HG02981 (cell line): ENCODE measurements at regions not wholly inside any gene's neighbourhood (a gene's known extent, or its start where the extent isn't known, plus 50 kb on each side); places are given as distances from the start of the nearest gene placed in this dataset.
"Not testable (repeated sequence)": the region's sequence is repeated elsewhere in the genome, so short reads cannot be mapped to it uniquely, and the experiment has no call there.

Source experiments
- ATAC-seq: cut with Tn5 transposase; IDR thresholded peaks from one replicate; pipeline ENCODE4 v1.9.1; 2021; ENCODE audit warnings: mild to moderate bottlenecking, moderate library complexity; ENCODE audit not compliant: unreplicated experiment

DNA sequence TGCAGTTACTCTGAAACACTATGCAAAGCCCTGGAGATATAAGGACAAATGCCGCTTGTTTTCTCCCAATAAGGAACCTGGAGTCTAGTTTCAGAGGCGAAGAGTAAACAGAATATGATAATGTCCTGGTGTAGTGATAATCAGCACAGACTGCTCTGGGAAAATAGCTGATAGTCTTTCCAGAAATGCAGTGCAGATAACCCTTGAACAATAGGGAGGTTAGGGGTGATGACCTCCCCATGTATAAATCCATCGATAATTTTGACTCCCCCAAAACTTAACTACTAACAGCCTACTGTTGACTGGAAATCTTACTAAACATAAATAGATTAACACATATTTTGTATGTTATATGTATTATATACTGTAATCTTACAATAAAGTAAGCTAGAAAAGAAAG is 1280.9 kb upstream of the TENM3 start:
- no peak for ATAC-seq

DNA sequence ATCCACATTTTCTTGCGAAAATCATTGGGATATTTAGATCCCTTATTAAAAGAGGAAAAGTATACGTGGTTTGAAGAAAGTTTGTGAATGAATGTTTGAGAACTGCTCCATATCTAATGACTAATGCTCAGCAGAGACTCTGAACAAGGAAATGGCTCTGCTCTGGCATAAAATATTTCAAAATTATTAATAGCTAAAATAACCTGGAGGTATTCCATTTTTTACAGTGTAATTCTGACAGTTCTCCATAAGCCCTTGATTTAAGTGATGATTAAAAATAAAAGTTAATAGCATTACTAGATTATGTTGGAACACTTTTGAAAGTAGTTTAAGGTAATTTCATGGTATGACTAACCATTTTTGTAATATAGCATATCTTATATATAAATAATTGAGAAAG is 1276.9 kb upstream of the TENM3 start:
- ATAC-seq: no peak

DNA sequence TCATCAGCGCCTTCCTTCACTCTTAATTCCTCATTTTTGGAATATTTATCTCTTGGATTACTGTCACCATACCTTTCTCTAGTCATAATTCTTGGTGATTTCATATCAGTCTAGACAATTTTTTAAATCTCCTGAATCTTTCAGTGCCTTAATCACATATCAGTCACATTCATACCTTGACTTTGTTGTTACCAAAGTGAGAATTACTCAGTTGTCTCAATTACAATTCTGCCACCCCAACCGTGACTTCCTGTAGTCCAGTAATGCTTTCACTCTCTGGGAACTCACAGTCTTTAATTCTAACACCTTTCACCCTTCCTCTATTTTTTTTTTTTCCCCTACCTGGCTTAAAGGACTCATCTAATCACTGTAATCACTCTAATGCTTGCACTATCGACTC is 1275.3 kb upstream of the TENM3 start:
- ATAC-seq: no peak

DNA sequence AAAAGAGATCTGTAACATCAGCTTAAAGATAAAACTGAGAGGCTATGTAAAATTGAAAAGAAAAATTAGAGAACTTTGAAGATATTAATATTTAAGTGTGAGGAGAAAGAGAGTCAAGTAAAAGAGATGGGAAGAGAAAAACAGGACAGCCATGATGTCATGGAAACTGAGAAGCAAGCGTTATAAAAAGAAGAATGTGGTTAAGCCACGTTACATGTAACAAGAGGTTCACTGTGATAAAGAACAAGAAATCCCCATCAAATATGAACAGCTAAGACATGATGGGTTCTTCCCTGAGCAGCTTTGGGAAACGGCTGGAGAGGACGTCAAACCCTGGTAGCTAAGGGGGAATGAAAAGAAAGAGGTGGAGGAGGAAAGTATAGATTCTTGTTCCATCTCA is 1269.3 kb upstream of the TENM3 start:
- ATAC-seq: no peak

DNA sequence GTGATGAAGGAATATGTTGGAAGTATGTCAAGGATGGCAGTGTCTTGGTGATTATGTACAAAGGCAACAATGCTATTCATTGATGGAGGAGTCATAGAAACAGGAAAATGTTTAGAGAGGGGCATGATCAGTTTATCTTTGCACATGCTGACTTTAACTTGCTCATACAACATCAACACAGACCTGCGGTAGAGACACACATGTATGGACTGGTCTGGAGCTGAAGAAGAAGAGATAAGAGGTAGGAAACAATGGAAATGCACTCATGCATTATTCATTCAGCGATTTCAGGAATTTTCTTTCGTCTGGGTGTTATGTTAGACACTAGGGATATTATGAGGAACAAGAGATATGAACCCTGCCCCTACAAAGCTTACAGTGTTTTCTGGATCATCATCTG is 1252.3 kb upstream of the TENM3 start:
- no peak for ATAC-seq

DNA sequence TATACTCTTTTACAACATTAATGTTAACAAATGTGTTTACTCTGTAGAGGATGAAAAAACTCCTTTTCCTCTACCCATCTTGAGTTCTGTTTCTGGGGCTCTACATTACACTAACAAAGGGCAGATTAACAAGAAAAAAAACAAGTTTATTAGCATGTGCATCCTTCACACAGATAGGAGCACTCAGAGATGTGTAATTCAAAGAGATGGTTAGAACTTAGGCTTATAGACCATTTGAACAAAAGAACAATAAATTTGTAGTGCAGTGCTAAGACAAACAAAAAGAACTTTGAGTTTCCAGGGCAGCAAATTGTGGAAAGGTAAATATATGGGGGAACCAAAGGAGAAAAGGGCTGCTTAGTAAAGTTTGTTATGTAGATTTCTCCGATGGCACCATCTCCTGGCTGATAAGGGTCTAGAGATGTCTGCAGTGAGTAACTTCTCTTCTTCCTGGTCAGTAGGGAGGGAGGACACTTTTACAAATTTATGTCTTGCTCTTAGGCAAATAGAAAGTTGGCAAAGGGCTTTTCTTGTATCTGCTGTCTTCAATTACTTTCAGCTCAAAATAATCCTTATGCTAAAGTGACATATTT is 1249.9 kb upstream of the TENM3 start:
- no peak for ATAC-seq

DNA sequence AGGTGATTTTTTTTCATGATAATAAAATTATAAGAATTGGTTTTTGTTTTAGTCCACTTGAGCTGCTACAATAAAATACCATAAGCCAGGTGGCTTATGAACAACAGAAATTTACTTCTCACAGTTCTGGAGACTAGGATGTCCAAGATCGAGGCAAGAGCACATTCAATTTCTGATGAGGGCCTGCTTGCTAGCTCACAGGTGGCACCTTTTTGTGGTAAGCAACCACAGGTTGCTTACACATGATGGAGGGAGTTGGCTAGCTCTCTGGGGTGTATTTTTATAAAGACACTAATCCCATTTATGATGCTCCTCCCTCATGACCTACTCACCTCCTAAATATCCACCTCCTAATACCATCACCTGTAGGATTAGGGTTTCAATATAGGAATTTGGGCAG is 1248.5 kb upstream of the TENM3 start:
- no peak for ATAC-seq

DNA sequence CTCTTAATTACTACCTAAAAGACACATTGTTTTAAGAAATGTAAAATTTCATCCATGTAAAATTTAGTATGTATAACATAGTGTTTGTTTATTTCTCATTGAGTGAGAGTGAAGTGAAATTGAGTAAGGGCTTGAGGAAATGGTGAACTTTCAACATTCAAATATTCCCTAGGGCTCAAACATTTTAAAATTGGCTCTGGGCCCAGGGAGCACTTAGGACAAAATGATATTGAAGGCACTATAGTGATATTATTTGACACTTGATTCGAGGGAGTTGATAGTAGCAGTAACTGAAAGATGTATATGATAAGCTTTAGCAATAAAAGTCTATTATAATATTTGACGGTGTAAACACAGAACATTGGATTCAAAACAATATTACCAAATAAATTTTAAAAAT is 1244.0 kb upstream of the TENM3 start:
- no peak for ATAC-seq

DNA sequence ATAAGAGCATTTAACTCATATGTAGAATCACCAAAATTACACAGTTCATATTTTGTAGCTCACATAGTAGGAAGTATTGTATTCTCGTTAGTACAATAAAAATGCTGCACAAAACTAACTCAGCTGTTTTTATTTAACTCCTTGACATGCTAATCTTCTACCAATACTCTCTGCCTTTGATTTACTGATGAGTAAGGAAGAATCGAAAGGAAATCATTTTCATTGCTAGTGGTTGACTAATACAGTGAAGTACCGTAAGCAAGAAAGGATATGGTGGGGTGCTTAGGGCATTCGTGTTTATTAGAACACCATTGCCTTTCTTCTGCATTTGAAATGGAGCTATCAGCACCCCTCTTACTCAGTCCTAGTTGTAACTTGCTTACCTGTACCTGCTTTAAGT is 1239.1 kb upstream of the TENM3 start:
- ATAC-seq: no peak

DNA sequence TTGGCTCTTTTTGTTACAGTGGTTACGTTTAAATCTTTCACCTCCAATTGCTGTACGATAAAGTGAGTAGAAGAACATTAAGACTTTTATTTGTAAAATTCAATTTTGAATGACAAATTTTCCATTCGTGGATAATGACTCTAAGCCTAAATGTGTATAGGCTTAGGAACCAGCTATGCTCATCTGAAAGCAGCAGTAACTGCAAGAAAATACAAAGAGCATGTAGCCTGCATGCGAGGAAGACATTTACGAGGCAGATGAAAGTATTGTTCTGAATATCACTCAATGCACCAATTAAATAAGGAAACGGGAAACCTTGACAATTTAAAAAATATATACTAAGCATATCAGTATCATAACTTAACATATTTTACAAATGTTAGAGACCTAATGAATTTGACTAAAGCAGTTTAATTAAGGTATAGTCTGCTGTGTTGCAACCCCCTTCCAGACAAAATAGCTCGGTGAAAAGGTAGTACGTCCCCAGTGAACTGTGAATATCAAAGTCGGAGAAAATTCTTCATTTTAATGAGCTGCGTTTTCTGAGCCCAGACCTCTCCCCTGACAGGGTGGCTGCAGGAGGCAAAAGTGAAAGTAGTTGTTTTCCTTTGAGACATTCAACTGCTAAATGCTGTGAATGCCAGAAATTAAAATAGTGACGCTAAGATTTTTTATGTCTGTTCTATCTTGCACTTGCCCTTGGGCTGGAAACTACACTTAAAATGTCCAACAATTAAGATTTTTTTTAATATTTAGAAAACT is 1236.5 kb upstream of the TENM3 start:
- ATAC-seq: no peak

DNA sequence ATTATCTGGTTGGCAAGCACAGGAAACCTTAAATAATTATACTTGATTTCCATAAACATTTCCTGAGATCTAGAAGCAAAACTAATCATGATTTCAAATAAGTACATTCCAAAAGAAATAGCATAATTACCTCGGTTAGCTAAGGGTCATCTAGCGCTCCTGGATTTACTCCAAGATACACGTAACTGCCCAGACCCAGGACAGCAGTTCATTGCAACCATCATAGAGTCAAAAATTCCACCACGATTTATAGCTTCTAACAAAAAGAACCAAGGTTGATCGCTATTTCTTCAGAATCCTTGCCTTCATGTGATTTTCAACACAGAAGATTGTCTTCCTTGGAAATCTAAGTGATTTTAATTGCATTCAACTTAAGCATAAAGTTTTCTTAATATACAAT is 1235.5 kb upstream of the TENM3 start:
- no peak for ATAC-seq

DNA sequence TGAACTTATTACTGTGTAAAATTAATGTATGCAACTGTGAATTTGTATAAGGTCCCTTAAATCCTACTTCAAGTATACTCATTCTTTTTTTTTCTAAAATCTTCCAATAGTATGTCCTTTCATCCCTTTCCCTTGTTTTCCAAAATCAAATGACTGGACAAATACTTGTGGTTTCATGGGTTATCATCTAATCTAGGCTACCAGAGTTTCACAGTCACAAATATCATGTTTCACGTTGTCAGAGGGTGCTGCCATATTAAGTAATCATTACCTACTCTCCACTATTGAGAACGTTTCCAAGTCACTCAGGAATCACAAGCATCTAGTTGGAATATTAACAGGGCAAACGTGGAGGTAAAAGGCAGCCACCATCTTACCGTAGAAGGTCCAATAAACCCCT is 1235.0 kb upstream of the TENM3 start:
- ATAC-seq: no peak

DNA sequence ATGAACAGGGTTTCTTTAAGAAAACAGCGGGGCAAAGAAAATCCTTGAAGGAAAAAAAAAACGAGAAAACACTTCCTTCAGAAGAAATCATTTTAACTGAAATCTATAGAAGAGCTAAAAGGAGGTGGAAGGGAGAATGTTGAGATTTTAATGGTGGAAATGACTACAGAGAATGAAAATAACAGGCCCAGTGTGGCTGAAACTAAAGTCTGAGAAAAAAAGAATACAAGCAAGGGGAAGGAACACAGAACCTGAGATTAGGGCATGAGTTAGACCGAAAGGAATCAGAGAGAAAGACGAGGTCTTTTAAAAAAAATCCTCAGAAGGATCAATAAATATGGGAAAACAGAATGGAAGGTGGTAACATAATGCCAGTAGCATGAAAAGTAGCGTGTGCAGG is 1230.0 kb upstream of the TENM3 start:
- no peak for ATAC-seq

DNA sequence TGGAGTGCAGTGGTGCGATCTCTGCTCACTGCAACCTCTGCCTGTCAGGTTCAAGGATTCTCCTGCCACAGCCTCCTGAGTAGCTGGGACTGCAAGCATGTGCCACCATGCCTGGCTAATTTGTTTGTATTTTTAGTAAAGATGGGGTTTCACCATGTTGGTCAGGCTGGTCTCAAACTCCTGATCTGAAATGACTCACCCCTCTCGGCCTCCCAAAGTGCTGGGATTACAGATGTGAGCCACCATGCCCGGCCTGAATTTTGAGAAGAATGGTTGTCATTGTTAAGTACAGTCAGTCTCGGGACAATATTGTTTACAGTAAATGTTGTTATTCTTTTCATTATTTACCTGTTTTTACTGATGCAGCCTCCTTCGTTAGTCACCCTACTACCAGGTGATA is 1226.2 kb upstream of the TENM3 start:
- ATAC-seq: no peak

DNA sequence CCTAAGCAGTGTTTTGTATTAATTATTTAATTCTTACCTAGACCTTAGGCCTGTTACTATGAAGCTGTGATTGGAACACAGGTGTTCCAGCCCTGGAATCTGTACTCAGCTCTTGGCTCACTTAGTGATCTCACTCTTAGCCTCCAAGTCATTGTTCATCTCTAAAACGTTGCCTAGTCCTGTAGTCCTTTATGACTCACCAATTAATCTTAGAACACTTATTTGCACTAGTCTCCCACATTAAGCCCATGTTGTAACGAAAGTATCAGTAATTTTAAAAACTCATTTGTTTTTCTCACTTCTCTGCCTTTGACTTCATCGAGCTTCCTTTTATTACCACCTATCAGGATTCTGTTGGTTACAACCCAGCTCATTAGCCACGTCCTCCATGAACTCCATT is 1224.7 kb upstream of the TENM3 start:
- no peak for ATAC-seq

DNA sequence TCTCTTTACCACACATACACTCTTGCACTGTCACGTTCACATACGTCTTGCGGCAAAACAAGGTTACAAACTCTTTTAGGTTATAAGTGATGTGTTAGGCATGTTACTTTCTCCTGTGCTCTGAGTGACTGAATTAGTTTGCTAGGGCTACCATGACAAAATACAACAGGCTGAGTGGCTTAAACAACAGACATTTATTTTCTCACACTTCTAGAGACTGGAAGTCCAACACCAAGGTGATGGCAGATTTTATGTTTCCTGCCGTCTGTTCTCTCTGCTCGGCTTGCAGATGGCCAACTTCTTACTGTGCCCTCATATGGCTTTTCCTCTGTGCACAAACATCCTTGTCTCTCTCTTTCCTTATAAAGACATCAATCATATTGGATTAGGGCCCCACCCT is 1224.3 kb upstream of the TENM3 start:
- ATAC-seq: no peak

DNA sequence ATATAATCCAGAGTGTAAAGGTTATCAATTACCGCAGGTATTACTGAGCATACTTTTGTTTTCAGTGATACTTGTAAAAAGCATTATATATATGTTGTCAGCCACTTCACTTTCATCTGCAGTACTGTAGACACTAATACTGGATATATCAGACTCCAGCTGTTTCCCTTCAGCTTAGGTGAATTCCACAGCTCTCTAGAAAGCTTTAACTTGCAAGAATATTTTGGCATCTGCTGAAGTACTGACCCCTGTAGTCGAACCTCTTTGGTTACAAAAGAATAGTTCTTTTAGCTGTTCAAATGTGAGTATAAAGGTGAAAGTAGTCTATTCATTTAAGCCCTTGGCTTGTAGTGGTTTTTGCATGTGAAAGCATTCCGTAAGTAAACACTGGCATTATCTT is 1222.7 kb upstream of the TENM3 start:
- ATAC-seq: no peak

DNA sequence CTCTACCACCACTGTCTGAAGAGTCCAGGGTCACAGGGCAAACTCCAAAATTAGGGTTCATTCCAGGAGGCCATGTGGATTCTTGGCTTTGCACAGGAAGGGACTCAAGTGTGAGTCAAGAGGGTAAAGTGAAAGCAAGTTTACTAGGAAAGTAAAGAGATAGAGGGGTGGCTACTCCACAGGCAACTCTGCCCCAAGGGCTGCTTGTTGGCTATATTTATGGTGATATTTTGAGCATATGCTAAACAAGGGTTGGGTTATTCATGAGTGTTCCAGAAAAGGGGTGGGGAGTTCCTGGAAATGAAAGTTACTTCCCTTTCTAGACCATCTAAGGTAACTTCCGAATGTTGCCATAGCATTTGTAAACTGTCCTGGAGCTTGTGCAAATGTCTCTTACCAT is 1222.0 kb upstream of the TENM3 start:
- no peak for ATAC-seq

DNA sequence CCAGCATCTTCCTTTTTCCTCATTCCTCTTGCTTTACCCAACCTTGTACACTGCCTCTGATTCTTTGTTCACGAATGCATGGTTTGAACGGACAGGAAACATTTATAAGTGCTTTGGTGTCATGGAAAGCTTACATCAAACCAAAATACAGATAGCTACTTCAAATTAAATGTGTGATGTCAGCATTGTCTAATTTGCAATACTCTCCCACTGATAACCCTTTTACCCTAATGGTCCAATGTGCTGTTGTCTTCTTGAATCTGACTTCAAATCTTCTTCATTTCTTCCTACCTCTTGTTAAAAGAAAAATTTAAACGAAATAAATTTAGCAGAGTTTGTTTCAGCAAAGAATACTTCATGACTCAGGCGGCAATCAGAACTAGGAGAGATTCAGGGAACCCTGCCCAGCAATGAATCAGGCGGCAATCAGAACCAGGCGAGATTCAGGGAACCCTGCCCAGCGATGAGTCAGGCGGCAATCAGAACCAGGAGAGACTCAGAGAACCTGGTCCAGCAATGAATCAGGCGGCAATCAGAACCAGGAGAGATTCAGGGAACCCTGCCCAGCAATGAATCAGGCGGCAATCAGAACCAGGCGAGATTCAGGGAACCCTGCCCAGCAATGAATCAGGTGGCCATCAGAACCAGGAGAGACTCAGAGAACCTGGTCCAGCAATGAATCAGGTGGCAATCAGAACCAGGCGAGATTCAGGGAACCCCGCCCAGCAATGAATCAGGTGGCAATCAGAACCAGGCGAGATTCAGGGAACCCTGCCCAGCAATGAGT is 1212.9 kb upstream of the TENM3 start:
- not testable (repeated sequence) for ATAC-seq

DNA sequence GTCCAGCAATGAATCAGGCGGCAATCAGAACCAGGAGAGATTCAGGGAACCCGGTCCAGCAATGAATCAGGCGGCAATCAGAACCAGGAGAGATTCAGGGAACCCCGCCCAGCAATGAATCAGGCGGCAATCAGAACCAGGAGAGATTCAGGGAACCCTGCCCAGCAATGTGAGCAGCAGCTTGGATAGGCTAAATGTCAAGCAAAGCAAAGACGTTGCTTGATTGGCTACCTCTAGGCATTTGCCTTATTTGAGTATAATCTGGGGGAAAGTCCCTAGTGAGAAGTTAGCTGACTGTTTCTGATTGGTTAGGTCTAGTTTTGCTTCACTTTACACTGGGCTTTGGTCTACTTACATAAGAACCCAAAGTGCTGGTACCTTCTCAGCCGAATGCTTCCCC is 1212.2 kb upstream of the TENM3 start:
- no peak for ATAC-seq

DNA sequence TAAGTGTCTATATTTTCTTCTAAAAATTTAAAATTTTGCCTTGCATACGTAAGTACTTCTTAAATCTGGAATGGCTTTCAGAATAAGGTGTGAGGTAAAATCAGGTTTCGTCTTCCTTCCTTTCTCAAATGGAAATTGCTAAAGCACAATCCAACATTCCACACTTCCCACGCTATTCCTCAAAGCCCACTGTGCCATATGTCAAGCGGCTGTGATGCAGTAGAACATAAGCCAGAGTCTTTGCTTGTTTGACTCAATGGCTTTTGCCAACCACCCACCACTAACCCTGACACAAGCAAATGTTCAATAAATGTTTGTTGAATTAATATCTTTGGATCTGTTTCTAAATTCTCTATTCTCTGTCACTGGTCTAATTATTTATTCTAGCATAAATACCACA is 1199.7 kb upstream of the TENM3 start:
- no peak for ATAC-seq

DNA sequence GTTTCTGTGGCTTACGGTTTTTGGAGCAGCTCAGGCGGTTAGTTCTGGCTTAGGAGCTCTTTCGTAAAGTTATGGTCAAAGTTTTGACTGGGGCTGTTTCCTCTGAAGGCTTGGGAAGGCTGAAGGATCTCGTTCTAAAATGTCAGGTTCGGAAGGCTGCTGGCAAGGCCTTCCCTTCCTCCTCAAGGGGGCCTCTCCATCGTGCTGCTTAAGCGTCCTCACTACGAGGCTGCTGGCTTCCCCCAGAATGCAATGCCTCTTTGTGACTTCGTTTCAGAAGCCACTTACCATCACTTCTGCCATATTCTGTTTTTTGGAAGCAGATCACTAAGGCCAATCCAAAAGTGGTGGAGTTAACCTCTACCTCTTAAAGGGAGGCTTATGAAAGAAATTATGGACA is 1196.4 kb upstream of the TENM3 start:
- no peak for ATAC-seq
